Osteoblast (primary cell): ENCODE measurements at regions not wholly inside any gene's neighbourhood (a gene's known extent, or its start where the extent isn't known, plus 50 kb on each side); places are given as distances from the start of the nearest gene placed in this dataset.

Source experiments
- DNase-seq: peaks from one replicate; pipeline ENCODE4 v3.0.0; 2011; ENCODE audit warnings: low spot score, mixed read lengths; ENCODE audit not compliant: insufficient read length; ENCODE audit errors: missing footprints
- H2AFZ ChIP-seq: 2 replicates; pipeline ENCODE4 v1.6.0; 2011; ENCODE audit warnings: mild to moderate bottlenecking, low read length
- H3K27ac ChIP-seq: 2 replicates; pipeline ENCODE4 v1.5.1; 2011; ENCODE audit warnings: mild to moderate bottlenecking, low read depth, low read length, moderate library complexity
- H3K27me3 ChIP-seq: 2 replicates; pipeline ENCODE4 v1.6.0; 2012; ENCODE audit warnings: mild to moderate bottlenecking, control low read depth, inconsistent platforms, low read length, moderate library complexity; ENCODE audit not compliant: insufficient read depth
- H3K36me3 ChIP-seq: 2 replicates; pipeline ENCODE4 v1.5.1; 2011; ENCODE audit warnings: mild to moderate bottlenecking, low read length, control low read depth, moderate library complexity; ENCODE audit not compliant: insufficient read depth
- H3K4me1 ChIP-seq: 2 replicates; pipeline ENCODE4 v1.5.1; 2011; ENCODE audit warnings: mild to moderate bottlenecking, low read length, control low read depth, moderate library complexity; ENCODE audit not compliant: insufficient read depth
- H3K4me2 ChIP-seq: 2 replicates; pipeline ENCODE4 v1.6.0; 2011; ENCODE audit warnings: mild to moderate bottlenecking, low read length; ENCODE audit not compliant: insufficient read depth
- H3K4me3 ChIP-seq: fragments of 200-600 bp; sonication (generic); 3 replicates; pipeline ENCODE4 v1.5.1; 2012; ENCODE audit warnings: mild to moderate bottlenecking, low read length, inconsistent platforms; ENCODE audit not compliant: insufficient read depth
- H3K79me2 ChIP-seq: 2 replicates; pipeline ENCODE4 v1.6.0; 2012; ENCODE audit warnings: mild to moderate bottlenecking, low read length, control low read depth, inconsistent platforms; ENCODE audit not compliant: insufficient read depth
- H3K9me3 ChIP-seq: 2 replicates; pipeline ENCODE4 v1.5.1; 2011; ENCODE audit warnings: low read depth, low read length, control low read depth
- H4K20me1 ChIP-seq: 2 replicates; pipeline ENCODE4 v1.6.0; 2012; ENCODE audit warnings: mild to moderate bottlenecking, low read length, control low read depth; ENCODE audit not compliant: insufficient read depth
- CTCF ChIP-seq: IDR thresholded peaks from 2 replicates; pipeline ENCODE4 v1.5.1; 2011; ENCODE audit warnings: mild to moderate bottlenecking, low read depth, low read length, moderate library complexity; ENCODE audit errors: extremely low read depth

GRCh38 chr18:24719791-24720190 is 259.4 kb downstream of the HRH4 start:
- DNase-seq = no peak
- no peak overlapping the region for H3K4me2 ChIP-seq
- no peaks in the 10 kb centered on the region for H4K20me1 ChIP-seq
- H2AFZ ChIP-seq = no peak overlapping the region
- no peaks in the 10 kb centered on the region for H3K79me2 ChIP-seq
- no peaks in the 10 kb centered on the region for H3K27me3 ChIP-seq
- H3K4me1 ChIP-seq = no peaks in the 10 kb centered on the region
- H3K27ac ChIP-seq = no peak overlapping the region
- TF ChIP-seq CTCF = no peak
- H3K9me3 ChIP-seq = no peaks in the 10 kb centered on the region
- no peaks in the 10 kb centered on the region for H3K36me3 ChIP-seq
- no peak overlapping the region for H3K4me3 ChIP-seq

- no peak for DNase-seq
- no peaks in the 10 kb centered on the region for H3K9me3 ChIP-seq
- H4K20me1 ChIP-seq = no peaks in the 10 kb centered on the region
- no peaks in the 10 kb centered on the region for H3K79me2 ChIP-seq
- H3K4me1 ChIP-seq = no peaks in the 10 kb centered on the region
- no peak overlapping the region for H2AFZ ChIP-seq
- no peak overlapping the region for H3K4me3 ChIP-seq
- no peak overlapping the region for H3K4me2 ChIP-seq
- TF ChIP-seq CTCF = no peak
- no peaks in the 10 kb centered on the region for H3K36me3 ChIP-seq
- no peaks in the 10 kb centered on the region for H3K27me3 ChIP-seq
- no peak overlapping the region for H3K27ac ChIP-seq
These were observed 261.0 kb downstream of the HRH4 start for GRCh38 chr18:24721388-24721787.

GRCh38 chr18:24725644-24726415 is 265.4 kb downstream of the HRH4 start:
- Histone ChIP-seq H3K27ac (no peak overlapping the region), H3K4me2 (no peak overlapping the region)

More at GRCh38 chr18:24725644-24726415, 265.4 kb downstream of the HRH4 start:
- Histone ChIP-seq H3K36me3 (no peaks in the 10 kb centered on the region), H3K4me3 (no peak overlapping the region), H3K4me1 (peaks cover 3% of the 10 kb centered on the region), H3K27me3 (no peaks in the 10 kb centered on the region), H3K79me2 (no peaks in the 10 kb centered on the region), H2AFZ (no peak overlapping the region), H3K9me3 (no peaks in the 10 kb centered on the region), H4K20me1 (no peaks in the 10 kb centered on the region)
- TF ChIP-seq CTCF = no peak
- DNase-seq = no peak
